Uterus (tissue), 3 donors: ENCODE measurements at regions not wholly inside any gene's neighbourhood (a gene's known extent, or its start where the extent isn't known, plus 50 kb on each side); places are given as distances from the start of the nearest gene placed in this dataset.

Experiments
- DNase-seq, 2 donors: peaks; one replicate each; pipeline ENCODE4 v3.0.0-alpha.2; 2019 to 2020
- H3K27ac ChIP-seq, 2 donors: fragments of 200-600 bp; sonication (generic); 1 replicate in 1 of 2; 2 replicates in 1 of 2; pipeline ENCODE4 v1.5.1; 2016 to 2018
- H3K27me3 ChIP-seq, 2 donors: fragments of 200-600 bp; sonication (generic); one replicate each; pipeline ENCODE4 v1.5.1; 2018 to 2019; ENCODE audit warnings: control low read depth in 1 of 2
- H3K36me3 ChIP-seq, 2 donors: fragments of 200-600 bp; sonication (generic); one replicate each; pipeline ENCODE4 v1.5.1; 2019; ENCODE audit warnings: control low read depth in 1 of 2
- H3K4me1 ChIP-seq, 2 donors: fragments of 200-600 bp; sonication (generic); one replicate each; pipeline ENCODE4 v1.5.1; 2018 to 2019; ENCODE audit warnings: control low read depth in 1 of 2
- H3K4me3 ChIP-seq, 2 donors: fragments of 200-600 bp; sonication (generic); 1 replicate in 1 of 2; 2 replicates in 1 of 2; pipeline ENCODE4 v1.5.1; 2018 to 2019; ENCODE audit warnings: mild to moderate bottlenecking in 1 of 2
- H3K9me3 ChIP-seq, 2 donors: fragments of 200-600 bp; sonication (generic); one replicate each; pipeline ENCODE4 v1.5.1; 2019; ENCODE audit warnings: control low read depth in 1 of 2
- CTCF ChIP-seq, 4 experiments: fragments of 200-600 bp in 2 of 4; fragments of 450-650 bp in 2 of 4; sonication (generic) in 2 of 4; IDR thresholded peaks; one replicate each; pipeline ENCODE4 v1.5.1; 2016 to 2019; ENCODE audit warnings: antibody characterized with exemption in 4 of 4, mild to moderate bottlenecking in 2 of 4, moderate library complexity in 1 of 4
- POLR2A ChIP-seq, 2 donors: fragments of 450-650 bp; IDR thresholded peaks; one replicate each; pipeline ENCODE4 v1.6.1; 2016; ENCODE audit warnings: antibody characterized with exemption in 2 of 2, mild to moderate bottlenecking in 1 of 2, moderate library complexity in 1 of 2
- intact Hi-C: fragments of 100-400 bp; cut with DNase I; formaldehyde crosslinking; loops from one replicate; pipeline ENCODE4 v1.15.1; 2023; ENCODE audit warnings: low total_unique reads
- donor health status: DM: yes; HTN: yes; CAD: no.

DNA sequence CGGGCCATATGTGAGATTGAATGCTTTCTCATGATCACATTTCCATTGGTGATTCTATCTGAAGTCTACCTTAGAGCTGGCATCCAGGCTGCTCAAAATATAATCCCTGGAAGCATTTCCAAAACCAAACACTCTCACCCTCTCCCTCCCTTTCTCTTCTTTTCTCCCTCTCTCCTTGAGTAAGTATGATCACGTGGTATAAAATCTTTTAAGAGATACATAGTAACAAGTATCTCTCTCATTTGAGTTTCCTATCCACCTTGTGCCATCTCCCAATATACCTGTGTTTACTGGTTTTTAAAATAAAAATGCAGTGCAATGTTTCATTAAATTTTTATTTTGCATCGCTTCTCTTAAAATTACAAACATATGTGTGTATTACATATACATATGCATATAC is 350.9 kb upstream of the KCNH8 start:
- intact Hi-C loops, result no loop called here
- H3K36me3 ChIP-seq, result no peaks in the 10 kb centered on the region
- TF ChIP-seq CTCF (IDR thresholded peaks at IDR 0.05), result no peak
- TF ChIP-seq POLR2A (IDR thresholded peaks at IDR 0.05), result no peak

GRCh38 chr3:18795078-18795477 is 353.2 kb upstream of the KCNH8 start:
- intact Hi-C loops, result no loop called here
- H3K4me1 ChIP-seq, result no peaks in the 10 kb centered on the region
- H3K27ac ChIP-seq, result no peak overlapping the region
- H3K36me3 ChIP-seq, result no peaks in the 10 kb centered on the region
- H3K27me3 ChIP-seq, result no peaks in the 10 kb centered on the region
- no peaks in the 10 kb centered on the region for H3K9me3 ChIP-seq
- no peak overlapping the region for H3K4me3 ChIP-seq
- no peak for DNase-seq
- no peak for TF ChIP-seq CTCF (IDR thresholded peaks at IDR 0.05)
- no peak for TF ChIP-seq POLR2A (IDR thresholded peaks at IDR 0.05)

More for the DNA sequence above, 350.9 kb upstream of the KCNH8 start:
- H3K9me3 ChIP-seq, result no peaks in the 10 kb centered on the region
- DNase-seq, result no peak
- H3K4me3 ChIP-seq, result no peak overlapping the region
- no peaks in the 10 kb centered on the region for H3K27me3 ChIP-seq
- no peaks in the 10 kb centered on the region for H3K4me1 ChIP-seq
- no peak overlapping the region for H3K27ac ChIP-seq

DNA sequence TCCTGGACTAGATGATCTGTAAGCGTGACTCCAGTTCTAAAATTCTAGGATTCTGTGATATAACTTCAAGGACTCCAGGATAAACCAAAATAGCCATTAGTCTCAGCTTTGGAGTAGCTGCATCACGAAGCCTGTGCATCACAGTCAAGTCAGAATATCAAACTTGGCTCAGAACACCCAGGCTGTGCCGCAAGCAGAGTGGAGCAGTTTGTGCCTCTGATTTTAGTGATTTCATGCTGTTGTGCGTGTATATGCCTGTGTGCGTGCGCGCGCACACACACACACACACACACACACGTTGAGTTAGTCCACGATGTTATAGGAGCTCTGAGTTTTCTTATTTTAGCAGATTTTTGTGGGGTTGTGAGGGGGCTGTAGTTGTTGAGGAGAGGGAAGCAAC is 356.6 kb upstream of the KCNH8 start:
- Histone ChIP-seq H3K4me1 (no peaks in the 10 kb centered on the region), H3K4me3 (no peak overlapping the region), H3K36me3 (no peaks in the 10 kb centered on the region), H3K27ac (no peak overlapping the region), H3K9me3 (no peaks in the 10 kb centered on the region), H3K27me3 (no peaks in the 10 kb centered on the region)
- intact Hi-C loops, result no loop called here
- DNase-seq, result no peak
- TF ChIP-seq CTCF (IDR thresholded peaks at IDR 0.05) (no peak), POLR2A (IDR thresholded peaks at IDR 0.05) (no peak)

GRCh38 chr3:18791182-18791581 is 357.1 kb upstream of the KCNH8 start:
- no peak for DNase-seq
- intact Hi-C loops, result no loop called here
- no peaks in the 10 kb centered on the region for H3K36me3 ChIP-seq
- TF ChIP-seq CTCF (IDR thresholded peaks at IDR 0.05) (no peak), POLR2A (IDR thresholded peaks at IDR 0.05) (no peak)
- H3K27ac ChIP-seq, result no peak overlapping the region
- H3K27me3 ChIP-seq, result no peaks in the 10 kb centered on the region
- H3K9me3 ChIP-seq, result no peaks in the 10 kb centered on the region
- H3K4me1 ChIP-seq, result no peaks in the 10 kb centered on the region
- no peak overlapping the region for H3K4me3 ChIP-seq

DNA sequence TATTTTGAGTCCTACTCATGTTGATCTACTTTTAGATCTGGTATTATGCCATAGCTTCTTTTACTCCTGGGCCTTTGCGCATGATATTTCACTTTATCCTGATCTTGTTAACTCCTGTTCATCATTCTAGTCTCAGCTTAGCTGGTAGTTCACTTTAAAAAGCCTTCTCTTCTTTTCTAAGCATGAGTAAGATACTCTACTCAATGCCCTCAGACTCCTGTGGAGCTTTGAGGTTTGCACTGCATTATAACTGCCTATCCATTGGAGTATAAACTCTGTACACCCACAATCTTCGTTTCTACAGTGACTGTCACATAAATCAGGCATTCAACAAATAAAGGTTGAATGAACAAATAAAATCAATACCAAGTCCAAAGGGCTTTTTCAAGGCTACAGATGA is 357.9 kb upstream of the KCNH8 start:
- DNase-seq, result no peak
- Histone ChIP-seq H3K4me3 (no peak overlapping the region), H3K27me3 (no peaks in the 10 kb centered on the region), H3K27ac (no peak overlapping the region), H3K4me1 (no peaks in the 10 kb centered on the region), H3K9me3 (no peaks in the 10 kb centered on the region), H3K36me3 (no peaks in the 10 kb centered on the region)
- no peak for TF ChIP-seq CTCF (IDR thresholded peaks at IDR 0.05)
- TF ChIP-seq POLR2A (IDR thresholded peaks at IDR 0.05), result no peak
- intact Hi-C loops, result no loop called here
